PC-9 (cell line): ENCODE measurements at regions not wholly inside any gene's neighbourhood (a gene's known extent, or its start where the extent isn't known, plus 50 kb on each side); places are given as distances from the start of the nearest gene placed in this dataset.

Experiments
- BruUV-seq: library from RNA; stranded (reverse); fragments of 400-500 nt; replicated peaks from 2 replicates; lab custom pipeline; 2021; lab: Mats Ljungman, UMichigan
- CTCF ChIA-PET: fragments of 300-600 bp; sonication (Branson Sonifier 250); formaldehyde crosslinking; loops from one replicate; lab custom pipeline; 2022; ENCODE audit warnings: antibody characterized with exemption; lab: Charles Lee
- POLR2A ChIA-PET: fragments of 300-600 bp; sonication (Branson Sonifier 250); formaldehyde crosslinking; loops from one replicate; lab custom pipeline; 2022; ENCODE audit warnings: antibody characterized with exemption; ENCODE audit not compliant: unreplicated experiment; lab: Charles Lee
- DNase-seq, 2 experiments: peaks; one replicate each; pipeline versions ENCODE4 v3.0.0 to v3.0.0-alpha.2; 2015 to 2022; ENCODE audit warnings: mixed read lengths in 1 of 2
- H2AFZ ChIP-seq: fragments of 200-600 bp; sonication (generic); 2 replicates; pipeline ENCODE4 v1.8.1; 2017; ENCODE audit warnings: antibody characterized with exemption
- H3F3A ChIP-seq: fragments of 200-600 bp; sonication (generic); 2 replicates; pipeline ENCODE4 v1.8.1; 2017; ENCODE audit warnings: antibody characterized with exemption, mild to moderate bottlenecking, low read depth; ENCODE audit not compliant: insufficient read depth
- H3K27ac ChIP-seq: fragments of 200-600 bp; sonication (generic); 2 replicates; pipeline ENCODE4 v1.6.1; 2016; ENCODE audit warnings: mixed run types
- H3K27me3 ChIP-seq: fragments of 200-600 bp; sonication (generic); 2 replicates; pipeline ENCODE4 v1.6.1; 2016; ENCODE audit warnings: low read depth, mixed run types; ENCODE audit not compliant: insufficient read depth
- H3K36me3 ChIP-seq: fragments of 200-600 bp; sonication (generic); 2 replicates; pipeline ENCODE4 v1.6.1; 2016; ENCODE audit warnings: low read depth, mixed run types
- H3K4me1 ChIP-seq: fragments of 200-600 bp; sonication (generic); replicated peaks from 2 replicates; pipeline ENCODE4 v1.6.1; 2016; ENCODE audit warnings: mixed run types; ENCODE audit not compliant: insufficient read depth
- H3K4me2 ChIP-seq: fragments of 200-600 bp; sonication (generic); 2 replicates; pipeline ENCODE4 v1.6.1; 2017; ENCODE audit warnings: mixed run types
- H3K4me3 ChIP-seq: fragments of 200-600 bp; sonication (generic); 2 replicates; pipeline ENCODE4 v1.6.1; 2016; ENCODE audit warnings: mixed run types
- H3K79me2 ChIP-seq: fragments of 200-600 bp; sonication (generic); 2 replicates; pipeline ENCODE4 v1.6.1; 2017; ENCODE audit warnings: low read depth, mixed run types
- H3K9me2 ChIP-seq: fragments of 200-600 bp; sonication (generic); 2 replicates; pipeline ENCODE4 v1.8.1; 2017; ENCODE audit warnings: mild to moderate bottlenecking; ENCODE audit not compliant: insufficient read depth
- H3K9me3 ChIP-seq: fragments of 200-600 bp; sonication (generic); 2 replicates; pipeline ENCODE4 v1.8.1; 2016; ENCODE audit warnings: low read depth; ENCODE audit not compliant: insufficient read depth
- H4K20me1 ChIP-seq: fragments of 200-600 bp; sonication (generic); 2 replicates; pipeline ENCODE4 v1.8.1; 2017; ENCODE audit not compliant: insufficient read depth
- EZH2 ChIP-seq: fragments of 200-600 bp; sonication (generic); IDR thresholded peaks from 2 replicates; pipeline ENCODE4 v1.8.0; 2017; ENCODE audit warnings: antibody characterized with exemption, low read depth
- intact Hi-C: fragments of 100-400 bp; cut with micrococcal nuclease; formaldehyde crosslinking; loops from one replicate; pipeline ENCODE4 v1.10.0; 2022; ENCODE audit not compliant: unreplicated experiment
- TF ChIP-seq, protein P1 (sequence below): fragments of 200-600 bp; sonication (generic); conservative IDR thresholded peaks from 2 replicates; pipeline ENCODE4 v1.6.1; 2017; ENCODE audit warnings: mixed run types, antibody characterized with exemption, mild to moderate bottlenecking, moderate library complexity

DNA sequence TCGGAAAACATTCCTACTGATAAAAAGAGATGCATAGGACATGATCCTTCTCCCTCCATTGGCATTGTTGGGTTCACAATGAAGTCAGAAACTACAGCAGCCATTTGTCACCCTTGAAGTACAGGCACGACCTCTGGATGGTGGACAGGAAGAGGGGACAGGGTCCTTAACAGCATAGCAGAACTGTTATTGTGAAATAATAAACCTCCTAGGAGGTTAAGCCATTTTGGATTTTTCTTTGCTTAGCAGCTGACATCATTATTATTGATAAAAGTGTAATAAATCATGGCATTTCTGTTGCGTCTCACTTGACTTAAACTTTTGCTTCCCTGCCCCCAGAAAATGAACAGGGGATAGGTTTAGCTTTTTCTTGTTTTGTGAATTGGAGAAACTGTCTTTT is 134.3 kb upstream of the SASH1 start:
- POLR2A ChIA-PET = no interaction called here
- Histone ChIP-seq H3K4me3 (no peak overlapping the region), H3K27ac (no peak overlapping the region), H2AFZ (no peak overlapping the region), H3K27me3 (no peaks in the 10 kb centered on the region), H3F3A (no peaks in the 10 kb centered on the region), H3K9me2 (no peaks in the 10 kb centered on the region), H3K36me3 (no peaks in the 10 kb centered on the region), H3K4me2 (no peak overlapping the region), H3K4me1 (no peaks in the 10 kb centered on the region), H4K20me1 (no peaks in the 10 kb centered on the region), H3K79me2 (no peaks in the 10 kb centered on the region), H3K9me3 (no peaks in the 10 kb centered on the region)
- no peak for TF ChIP-seq EZH2
- TF ChIP-seq, protein P1, sequence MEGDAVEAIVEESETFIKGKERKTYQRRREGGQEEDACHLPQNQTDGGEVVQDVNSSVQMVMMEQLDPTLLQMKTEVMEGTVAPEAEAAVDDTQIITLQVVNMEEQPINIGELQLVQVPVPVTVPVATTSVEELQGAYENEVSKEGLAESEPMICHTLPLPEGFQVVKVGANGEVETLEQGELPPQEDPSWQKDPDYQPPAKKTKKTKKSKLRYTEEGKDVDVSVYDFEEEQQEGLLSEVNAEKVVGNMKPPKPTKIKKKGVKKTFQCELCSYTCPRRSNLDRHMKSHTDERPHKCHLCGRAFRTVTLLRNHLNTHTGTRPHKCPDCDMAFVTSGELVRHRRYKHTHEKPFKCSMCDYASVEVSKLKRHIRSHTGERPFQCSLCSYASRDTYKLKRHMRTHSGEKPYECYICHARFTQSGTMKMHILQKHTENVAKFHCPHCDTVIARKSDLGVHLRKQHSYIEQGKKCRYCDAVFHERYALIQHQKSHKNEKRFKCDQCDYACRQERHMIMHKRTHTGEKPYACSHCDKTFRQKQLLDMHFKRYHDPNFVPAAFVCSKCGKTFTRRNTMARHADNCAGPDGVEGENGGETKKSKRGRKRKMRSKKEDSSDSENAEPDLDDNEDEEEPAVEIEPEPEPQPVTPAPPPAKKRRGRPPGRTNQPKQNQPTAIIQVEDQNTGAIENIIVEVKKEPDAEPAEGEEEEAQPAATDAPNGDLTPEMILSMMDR = no peak
- intact Hi-C loops = no loop called here
- no peak for DNase-seq
- CTCF ChIA-PET = no interaction called here
- BruUV-seq = no TSS peak

- no peak overlapping the region for H3K4me2 ChIP-seq
- intact Hi-C loops = no loop called here
- no peaks in the 10 kb centered on the region for H3K4me1 ChIP-seq
- no peaks in the 10 kb centered on the region for H4K20me1 ChIP-seq
- POLR2A ChIA-PET = interaction anchor here (0.7 kb wide), 1 partner anchor 19 kb away, joined by 3 read pairs; no protein-coding TSS in a partner anchor
- TF ChIP-seq, protein P1 = no peak
- TF ChIP-seq EZH2 = no peak
- no peaks in the 10 kb centered on the region for H3K36me3 ChIP-seq
- no TSS peak for BruUV-seq
- H3K9me2 ChIP-seq = no peaks in the 10 kb centered on the region
- no peak overlapping the region for H3K4me3 ChIP-seq
- no peak overlapping the region for H3K27ac ChIP-seq
- no peaks in the 10 kb centered on the region for H3F3A ChIP-seq
- H3K9me3 ChIP-seq = no peaks in the 10 kb centered on the region
- H2AFZ ChIP-seq = no peak overlapping the region
- no peak for DNase-seq
- CTCF ChIA-PET = no interaction called here
- H3K79me2 ChIP-seq = no peaks in the 10 kb centered on the region
- no peaks in the 10 kb centered on the region for H3K27me3 ChIP-seq
Observed at GRCh38 chr6:148211777-148212324, 130.8 kb upstream of the SASH1 start.

DNA sequence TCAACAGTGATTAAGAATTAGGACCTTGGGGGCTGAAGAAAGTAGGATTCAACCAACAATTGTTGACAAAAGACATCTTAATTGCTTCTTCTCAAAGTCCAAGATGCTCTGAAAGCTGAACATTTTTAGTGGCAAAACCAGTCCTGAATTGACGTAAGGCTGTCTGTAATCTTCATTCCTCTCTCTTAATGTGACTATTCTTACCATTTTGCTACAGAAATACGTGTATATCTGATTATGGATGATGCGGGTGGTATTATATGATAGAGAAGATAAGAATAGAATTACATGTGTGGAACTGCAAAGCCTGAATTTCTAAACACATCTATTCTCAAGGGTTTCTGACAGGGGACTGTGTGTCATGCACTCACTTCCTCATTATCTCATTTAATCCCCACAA is 130.3 kb upstream of the SASH1 start:
- ChIA-PET POLR2A (interaction anchor here (0.7 kb wide), 1 partner anchor 20 kb away, joined by 3 read pairs; no protein-coding TSS in a partner anchor), CTCF (no interaction called here)

More for the DNA sequence above, 130.3 kb upstream of the SASH1 start:
- H3F3A ChIP-seq = no peaks in the 10 kb centered on the region
- no peak for DNase-seq
- no peak overlapping the region for H3K4me3 ChIP-seq
- TF ChIP-seq EZH2 = no peak
- TF ChIP-seq, protein P1 = no peak
- BruUV-seq = no TSS peak
- intact Hi-C loops = no loop called here
- no peaks in the 10 kb centered on the region for H3K9me2 ChIP-seq
- H3K4me1 ChIP-seq = no peaks in the 10 kb centered on the region
- no peaks in the 10 kb centered on the region for H3K36me3 ChIP-seq
- H3K27me3 ChIP-seq = no peaks in the 10 kb centered on the region
- no peak overlapping the region for H2AFZ ChIP-seq
- H4K20me1 ChIP-seq = no peaks in the 10 kb centered on the region
- no peak overlapping the region for H3K4me2 ChIP-seq
- no peaks in the 10 kb centered on the region for H3K79me2 ChIP-seq
- H3K9me3 ChIP-seq = no peaks in the 10 kb centered on the region
- H3K27ac ChIP-seq = no peak overlapping the region
